Thyroid gland (tissue), 4 donors: ENCODE measurements at regions not wholly inside any gene's neighbourhood (a gene's known extent, or its start where the extent isn't known, plus 50 kb on each side); places are given as distances from the start of the nearest gene placed in this dataset.

Experiments
- DNase-seq, 2 donors: peaks; one replicate each; pipeline ENCODE4 v3.0.0-alpha.2; 2019
- H3K27ac ChIP-seq, 3 donors: fragments of 200-600 bp; sonication (generic); 1 replicate in 2 of 3; 2 replicates in 1 of 3; pipeline ENCODE4 v1.5.1; 2016 to 2019; ENCODE audit warnings: mild to moderate bottlenecking in 1 of 3, moderate library complexity in 1 of 3
- H3K27me3 ChIP-seq: fragments of 200-600 bp; sonication (generic); one replicate; pipeline ENCODE4 v1.5.1; 2019
- H3K36me3 ChIP-seq, 2 donors: fragments of 200-600 bp; sonication (generic); one replicate each; pipeline ENCODE4 v1.5.1; 2016 to 2019
- H3K4me1 ChIP-seq, 2 donors: fragments of 200-600 bp; sonication (generic); one replicate each; pipeline ENCODE4 v1.5.1; 2017 to 2019
- H3K4me3 ChIP-seq, 3 donors: fragments of 200-600 bp; sonication (generic); replicated peaks in 1 of 3; 1 replicate in 2 of 3; 2 replicates in 1 of 3; pipeline ENCODE4 v1.5.1; 2016; ENCODE audit warnings: mild to moderate bottlenecking in 1 of 3
- H3K9me3 ChIP-seq: fragments of 200-600 bp; sonication (generic); one replicate; pipeline ENCODE4 v1.5.1; 2017
- CTCF ChIP-seq, 6 experiments: fragments of 200-600 bp in 3 of 6; fragments of 450-650 bp in 3 of 6; sonication (generic) in 3 of 6; IDR thresholded peaks; one replicate each; pipeline ENCODE4 v1.5.1; 2016 to 2019; ENCODE audit warnings: antibody characterized with exemption in 6 of 6, mild to moderate bottlenecking in 2 of 6, inconsistent platforms in 1 of 6, moderate library complexity in 1 of 6
- POLR2A ChIP-seq, 2 donors: fragments of 450-650 bp; IDR thresholded peaks; one replicate each; pipeline ENCODE4 v1.6.1; 2017; ENCODE audit warnings: antibody characterized with exemption in 2 of 2, mild to moderate bottlenecking in 2 of 2, moderate library complexity in 1 of 2
- WGBS, 2 donors: methylation state at CpG; one replicate each; pipeline ENCODE4 v1.1.5; 2017; 5-methylcytosine and 5-hydroxymethylcytosine counted together
- intact Hi-C: fragments of 100-400 bp; cut with DNase I; formaldehyde crosslinking; loops from one replicate; pipeline ENCODE4 v1.15.1; 2023

- no peaks in the 10 kb centered on the region for H3K36me3 ChIP-seq
- no peak overlapping the region for H3K27ac ChIP-seq
- DNase-seq = no peak
- intact Hi-C loops = no loop called here
- TF ChIP-seq CTCF (IDR thresholded peaks at IDR 0.05) (no peak), POLR2A (IDR thresholded peaks at IDR 0.05) (no peak)
- no peak overlapping the region for H3K4me3 ChIP-seq
- no peaks in the 10 kb centered on the region for H3K9me3 ChIP-seq
- H3K27me3 ChIP-seq = no peaks in the 10 kb centered on the region
- no peaks in the 10 kb centered on the region for H3K4me1 ChIP-seq
Observed at GRCh38 chr5:136521696-136522095, 156.4 kb upstream of the TRPC7 start.

GRCh38 chr5:136518814-136519213 lies 153.5 kb upstream of the TRPC7 start:
- WGBS, 2 donors = 76 to 88% methylated on average over 3 of the region's 3 CpGs
- DNase-seq = no peak
- Histone ChIP-seq H3K9me3 (no peaks in the 10 kb centered on the region), H3K27me3 (no peaks in the 10 kb centered on the region), H3K36me3 (no peaks in the 10 kb centered on the region), H3K27ac (no peak overlapping the region), H3K4me3 (no peak overlapping the region), H3K4me1 (no peaks in the 10 kb centered on the region)
- TF ChIP-seq POLR2A (IDR thresholded peaks at IDR 0.05) (no peak), CTCF (IDR thresholded peaks at IDR 0.05) (no peak)
- intact Hi-C loops = no loop called here

GRCh38 chr5:136518174-136518573 lies 152.8 kb upstream of the TRPC7 start:
- DNase-seq = no peak
- Histone ChIP-seq H3K36me3 (no peaks in the 10 kb centered on the region), H3K4me3 (no peak overlapping the region), H3K9me3 (no peaks in the 10 kb centered on the region), H3K4me1 (no peaks in the 10 kb centered on the region), H3K27ac (no peak overlapping the region), H3K27me3 (no peaks in the 10 kb centered on the region)
- intact Hi-C loops = no loop called here
- TF ChIP-seq CTCF (IDR thresholded peaks at IDR 0.05) = no peak
- TF ChIP-seq POLR2A (IDR thresholded peaks at IDR 0.05) = no peak
- 87 to 94% methylated on average over 1 of the region's 1 CpG for WGBS, 2 donors

- Histone ChIP-seq H3K9me3 (no peaks in the 10 kb centered on the region), H3K27ac (no peak overlapping the region), H3K4me1 (no peaks in the 10 kb centered on the region), H3K36me3 (no peaks in the 10 kb centered on the region), H3K27me3 (no peaks in the 10 kb centered on the region), H3K4me3 (no peak overlapping the region)
- TF ChIP-seq CTCF (IDR thresholded peaks at IDR 0.05) = no peak
- 0 to 78% methylated on average over 1 of the region's 1 CpG for WGBS, 2 donors
- DNase-seq = no peak
- intact Hi-C loops = no loop called here
Observed at GRCh38 chr5:136517755-136518154, 152.4 kb upstream of the TRPC7 start.

- DNase-seq = no peak
- no peak overlapping the region for H3K4me3 ChIP-seq
- no peaks in the 10 kb centered on the region for H3K36me3 ChIP-seq
- no peaks in the 10 kb centered on the region for H3K9me3 ChIP-seq
- H3K4me1 ChIP-seq = no peaks in the 10 kb centered on the region
- H3K27me3 ChIP-seq = no peaks in the 10 kb centered on the region
- intact Hi-C loops = no loop called here
- no peak overlapping the region for H3K27ac ChIP-seq
- 84 to 88% methylated on average over 3 of the region's 3 CpGs for WGBS, 2 donors
- no peak for TF ChIP-seq POLR2A (IDR thresholded peaks at IDR 0.05)
- TF ChIP-seq CTCF (IDR thresholded peaks at IDR 0.05) = no peak
Observed at GRCh38 chr5:136516637-136517036, 151.3 kb upstream of the TRPC7 start.
